ENCODE measurements at regions not wholly inside any gene's neighbourhood (a gene's known extent, or its start where the extent isn't known, plus 50 kb on each side); places are given as distances from the start of the nearest gene placed in this dataset.

DNA sequence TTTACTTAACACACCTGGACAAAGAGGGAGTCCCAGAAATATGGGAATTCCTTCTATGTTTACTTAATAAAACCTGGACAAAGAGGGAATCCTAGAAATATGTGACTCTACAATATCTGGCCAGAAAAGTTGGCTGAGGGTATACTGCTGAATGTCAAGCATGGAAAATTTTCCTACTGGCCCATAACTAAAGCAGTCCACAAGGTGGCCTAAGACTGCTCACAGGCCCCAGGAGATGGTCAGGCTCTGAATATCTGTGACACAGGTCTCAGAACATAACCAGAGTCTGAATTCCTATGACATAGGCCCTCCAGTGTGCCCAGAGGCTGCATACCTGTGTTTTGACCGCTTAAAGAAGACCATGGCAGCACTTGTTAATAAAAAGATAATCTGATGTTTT is 578.2 kb upstream of the NRSN1 start:
- TF ChIP-seq EP300 (IDR thresholded peaks at IDR 0.05) (no peak), CTCF (IDR thresholded peaks at IDR 0.05) (no peak)
